H1 (cell line): ENCODE measurements at regions not wholly inside any gene's neighbourhood (a gene's known extent, or its start where the extent isn't known, plus 50 kb on each side); places are given as distances from the start of the nearest gene placed in this dataset.

Experiments
- CTCF ChIA-PET: fragments of 300-600 bp; sonication (Branson Sonifier 250); formaldehyde crosslinking; loops from one replicate; lab custom pipeline; 2021; ENCODE audit not compliant: partially characterized antibody; lab: Charles Lee
- POLR2A ChIA-PET: fragments of 300-600 bp; sonication (Branson Sonifier 250); formaldehyde crosslinking; loops from one replicate; lab custom pipeline; 2021; ENCODE audit warnings: inconsistent platforms; ENCODE audit not compliant: partially characterized antibody; lab: Charles Lee
- DNase-seq, 2 experiments: peaks; one replicate each; pipeline versions ENCODE4 v3.0.0 to v3.0.0-alpha.2; 2010 to 2022; ENCODE audit warnings: low spot score in 2 of 2, low read depth in 1 of 2, mixed read lengths in 1 of 2
- FAIRE-seq: peaks from 2 replicates; lab custom pipeline; 2011; peaks lifted over from hg19 to GRCh38; lab: Jason Lieb, UNC
- H2AFZ ChIP-seq: 2 replicates; pipeline ENCODE4 v1.8.1; 2012; ENCODE audit warnings: low read length, inconsistent platforms
- H2AK5ac ChIP-seq: 2 replicates; pipeline ENCODE4 v1.6.1; 2013; ENCODE audit warnings: low read depth, low read length
- H2BK120ac ChIP-seq: replicated peaks from 2 replicates; pipeline ENCODE3; 2013; ENCODE audit warnings: low read depth, low read length, inconsistent platforms
- H2BK12ac ChIP-seq: 2 replicates; pipeline ENCODE4 v1.6.1; 2013; ENCODE audit warnings: low read depth, low read length
- H2BK15ac ChIP-seq: 2 replicates; pipeline ENCODE4 v1.6.1; 2013; ENCODE audit warnings: low read length
- H2BK20ac ChIP-seq: 2 replicates; pipeline ENCODE4 v1.6.1; 2013; ENCODE audit warnings: low read length
- H2BK5ac ChIP-seq: 2 replicates; pipeline ENCODE4 v1.6.1; 2013; ENCODE audit warnings: low read depth, low read length
- H3K14ac ChIP-seq: 2 replicates; pipeline ENCODE4 v1.6.1; 2013; ENCODE audit warnings: inconsistent platforms; ENCODE audit not compliant: insufficient read length
- H3K18ac ChIP-seq: 2 replicates; pipeline ENCODE4 v1.6.1; 2013; ENCODE audit warnings: low read length; ENCODE audit errors: extremely low read depth
- H3K23ac ChIP-seq: 2 replicates; pipeline ENCODE4 v1.6.1; 2013; ENCODE audit warnings: inconsistent platforms; ENCODE audit not compliant: insufficient read length
- H3K23me2 ChIP-seq: 2 replicates; pipeline ENCODE4 v1.6.1; 2013; ENCODE audit warnings: low read depth, low read length
- H3K27ac ChIP-seq: 2 replicates; pipeline ENCODE4 v1.6.1; 2011; ENCODE audit warnings: low read depth, low read length, inconsistent platforms
- H3K27me3 ChIP-seq, 4 experiments: replicated peaks in 1 of 4; 1 replicate in 1 of 4; 2 replicates in 3 of 4; pipeline versions ENCODE4 v1.6.1 to v1.8.1; 2011 to 2013; ENCODE audit warnings: low read length in 3 of 4, mild to moderate bottlenecking in 3 of 4, inconsistent platforms in 2 of 4, mixed read lengths in 2 of 4, moderate library complexity in 1 of 4; ENCODE audit not compliant: control insufficient read depth in 3 of 4, insufficient read depth in 3 of 4; ENCODE audit errors: extremely low read depth in 1 of 4
- H3K36me3 ChIP-seq, 4 experiments: 2 replicates each; pipeline versions ENCODE4 v1.6.1 to v1.8.1; 2011 to 2013; ENCODE audit warnings: mild to moderate bottlenecking in 4 of 4, low read length in 3 of 4, moderate library complexity in 2 of 4, control low read depth in 1 of 4, inconsistent platforms in 1 of 4; ENCODE audit not compliant: insufficient read depth in 4 of 4, control insufficient read depth in 2 of 4
- H3K4ac ChIP-seq: replicated peaks from 2 replicates; pipeline ENCODE3; 2013; ENCODE audit warnings: low read length, low read depth, mixed read lengths, inconsistent platforms; ENCODE audit not compliant: insufficient read length
- H3K4me1 ChIP-seq, 4 experiments: replicated peaks in 1 of 4; 1 replicate in 1 of 4; 2 replicates in 3 of 4; pipeline versions ENCODE4 v1.6.1 to v1.8.1; 2011 to 2013; ENCODE audit warnings: low read length in 3 of 4, inconsistent platforms in 2 of 4, mixed read lengths in 1 of 4; ENCODE audit not compliant: insufficient read depth in 4 of 4, control insufficient read depth in 3 of 4
- H3K4me2 ChIP-seq, 2 experiments: 2 replicates each; pipeline versions ENCODE4 v1.6.1 to v1.8.1; 2011 to 2013; ENCODE audit warnings: low read depth in 2 of 2, low read length in 2 of 2, control low read depth in 1 of 2, inconsistent platforms in 1 of 2, mild to moderate bottlenecking in 1 of 2; ENCODE audit not compliant: insufficient read depth in 1 of 2
- H3K4me3 ChIP-seq, 4 experiments: fragments of 200-600, 300-600 bp in 1 of 4; sonication (generic), shearing (Covaris generic), sonication (Bioruptor Twin) in 1 of 4; 2 replicates each; pipeline versions ENCODE4 v1.5.1 to v1.8.1; 2011 to 2016; ENCODE audit warnings: low read length in 4 of 4, low read depth in 3 of 4, control low read depth in 2 of 4, inconsistent platforms in 2 of 4, mild to moderate bottlenecking in 2 of 4, mixed read lengths in 1 of 4, moderate library complexity in 1 of 4; ENCODE audit not compliant: insufficient read depth in 2 of 4; ENCODE audit errors: extremely low read depth in 1 of 4
- H3K56ac ChIP-seq: replicated peaks from 2 replicates; pipeline ENCODE3; 2013; ENCODE audit warnings: low read depth, mild to moderate bottlenecking, mixed read lengths, low read length, inconsistent platforms; ENCODE audit not compliant: insufficient read length
- H3K79me1 ChIP-seq: 2 replicates; pipeline ENCODE4 v1.6.1; 2013; ENCODE audit warnings: low read depth, low read length, control low read depth
- H3K79me2 ChIP-seq, 2 experiments: 2 replicates each; pipeline versions ENCODE4 v1.6.1 to v1.8.1; 2012 to 2013; ENCODE audit warnings: low read length in 2 of 2, mild to moderate bottlenecking in 2 of 2, inconsistent platforms in 1 of 2; ENCODE audit not compliant: insufficient read depth in 2 of 2, control insufficient read depth in 1 of 2
- H3K9ac ChIP-seq, 4 experiments: replicated peaks in 1 of 4; 1 replicate in 1 of 4; 2 replicates in 3 of 4; pipeline versions ENCODE4 v1.6.1 to v1.8.1; 2011 to 2013; ENCODE audit warnings: low read depth in 3 of 4, low read length in 3 of 4, control low read depth in 2 of 4, mild to moderate bottlenecking in 2 of 4, moderate library complexity in 2 of 4, inconsistent platforms in 1 of 4; ENCODE audit errors: extremely low read depth in 1 of 4
- H3K9me3 ChIP-seq, 2 experiments: 2 replicates each; pipeline versions ENCODE4 v1.6.1 to v1.8.1; 2012 to 2013; ENCODE audit warnings: mild to moderate bottlenecking in 2 of 2, moderate library complexity in 2 of 2, control low read depth in 1 of 2, inconsistent platforms in 1 of 2, low read depth in 1 of 2, low read length in 1 of 2, mixed read lengths in 1 of 2; ENCODE audit not compliant: insufficient read depth in 2 of 2
- H4K20me1 ChIP-seq, 2 experiments: replicated peaks in 1 of 2; 2 replicates each; pipeline versions ENCODE3 to v1.8.1; 2011 to 2013; ENCODE audit warnings: inconsistent platforms in 2 of 2, low read length in 2 of 2, mild to moderate bottlenecking in 1 of 2; ENCODE audit not compliant: insufficient read depth in 2 of 2, control insufficient read depth in 1 of 2
- H4K5ac ChIP-seq: 2 replicates; pipeline ENCODE4 v1.6.1; 2013; ENCODE audit warnings: low read length, low read depth, mixed read lengths, inconsistent platforms; ENCODE audit not compliant: insufficient read length
- H4K8ac ChIP-seq: 2 replicates; pipeline ENCODE4 v1.8.0; 2013; ENCODE audit warnings: mild to moderate bottlenecking, moderate library complexity, low read length, inconsistent platforms; ENCODE audit not compliant: insufficient read depth; ENCODE audit errors: extremely low read depth
- H4K91ac ChIP-seq: replicated peaks from 2 replicates; pipeline ENCODE3; 2013; ENCODE audit warnings: low read length, mixed read lengths, inconsistent platforms; ENCODE audit not compliant: insufficient read length
- BCL11A ChIP-seq, 2 experiments: IDR thresholded peaks; one replicate each; pipeline ENCODE4 v1.6.1; 2011; ENCODE audit warnings: low read depth in 2 of 2, low read length in 2 of 2, mild to moderate bottlenecking in 2 of 2
- EGR1 ChIP-seq: IDR thresholded peaks from 2 replicates; pipeline ENCODE4 v1.6.1; 2011; ENCODE audit warnings: low read depth, low read length, borderline replicate concordance
- FOSL1 ChIP-seq: IDR thresholded peaks from 2 replicates; pipeline ENCODE4 v1.6.1; 2011; ENCODE audit warnings: mild to moderate bottlenecking, low read depth, low read length, moderate library complexity; ENCODE audit not compliant: insufficient read depth
- KDM5A ChIP-seq: fragments of 200-600 bp; IDR thresholded peaks from 2 replicates; pipeline ENCODE4 v1.7.1; 2012; ENCODE audit warnings: mild to moderate bottlenecking, low read length, inconsistent platforms, mixed read lengths
- RNF2 ChIP-seq: fragments of 200-900, 300-1000 bp; sonication (generic); IDR thresholded peaks from 2 replicates; pipeline ENCODE4 v1.7.1; 2016; ENCODE audit warnings: borderline replicate concordance, low read depth, mild to moderate bottlenecking, antibody characterized with exemption, low read length; ENCODE audit not compliant: poor library complexity, severe bottlenecking; ENCODE audit errors: missing control alignments
- SIN3A ChIP-seq, 2 experiments: IDR thresholded peaks in 1 of 2; conservative IDR thresholded peaks in 1 of 2; 2 replicates each; pipeline ENCODE4 v1.6.1; 2011 to 2012; ENCODE audit warnings: low read length in 2 of 2, improper control_type of control experiment in 1 of 2, low read depth in 1 of 2, mild to moderate bottlenecking in 1 of 2
- SP1 ChIP-seq: IDR thresholded peaks from 2 replicates; pipeline ENCODE4 v1.6.1; 2011; ENCODE audit warnings: low read depth, low read length
- SRF ChIP-seq: IDR thresholded peaks from 2 replicates; pipeline ENCODE4 v1.6.1; 2011; ENCODE audit warnings: mild to moderate bottlenecking, low read depth, low read length, moderate library complexity
- SUZ12 ChIP-seq: fragments of 200-600 bp; sonication (generic); IDR thresholded peaks from 2 replicates; pipeline ENCODE4 v1.6.1; 2012; ENCODE audit warnings: mild to moderate bottlenecking, inconsistent platforms, low read length, moderate library complexity, mixed read lengths
- TEAD4 ChIP-seq: IDR thresholded peaks from 2 replicates; pipeline ENCODE4 v1.6.1; 2012; ENCODE audit warnings: low read depth, low read length, inconsistent platforms, mixed read lengths
- WGBS, 2 experiments: shearing (Covaris generic) in 1 of 2; methylation state at CpG; one replicate each; pipeline versions ENCODE4 v1.1.6 to v1.1.7; 2013 to 2015; ENCODE audit warnings: low lambda C conversion rate in 2 of 2, mixed read lengths in 2 of 2, inconsistent platforms in 1 of 2, low coverage in 1 of 2, missing lambda C conversion rate in 1 of 2; ENCODE audit not compliant: insufficient replicate concordance in 2 of 2, insufficient coverage in 1 of 2, insufficient read length in 1 of 2; ENCODE audit errors: extremely low coverage in 1 of 2, missing lambda C conversion rate in 1 of 2; 5-methylcytosine and 5-hydroxymethylcytosine counted together
- TF ChIP-seq, protein P1 (sequence below): IDR thresholded peaks from 2 replicates; pipeline ENCODE4 v1.6.1; 2012; ENCODE audit warnings: low read length, inconsistent platforms

DNA sequence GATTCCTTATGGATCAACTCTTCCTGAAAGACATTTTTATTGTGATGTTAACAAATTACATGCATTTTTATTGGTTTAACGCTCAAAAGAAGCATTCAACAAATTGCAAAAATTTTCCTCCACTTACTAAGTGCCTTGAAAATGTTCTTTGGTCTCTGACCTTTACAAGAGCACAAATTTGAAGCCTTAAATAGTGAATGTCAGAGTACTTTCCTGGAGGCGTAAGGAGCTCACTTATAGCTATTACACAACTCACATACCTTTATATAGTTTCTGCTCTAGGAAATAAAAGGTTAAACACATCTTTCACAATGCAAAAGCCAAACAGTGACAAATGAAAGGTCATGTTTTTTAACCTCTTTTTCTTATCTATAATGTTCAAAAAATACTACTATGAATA is 405.7 kb upstream of the ZNF804A start:
- Histone ChIP-seq H3K27me3 (no peaks in the 10 kb centered on the region), H3K4me3 (no peak overlapping the region), H4K91ac (no peak overlapping the region), H3K23ac (no peak overlapping the region), H4K8ac (no peak overlapping the region), H3K4ac (no peak overlapping the region), H3K27ac (no peak overlapping the region), H2AK5ac (no peak overlapping the region), H2BK120ac (no peak overlapping the region), H4K20me1 (no peaks in the 10 kb centered on the region), H3K9ac (no peak overlapping the region), H3K79me2 (no peaks in the 10 kb centered on the region), H3K18ac (no peak overlapping the region), H2BK12ac (no peak overlapping the region), H2BK15ac (no peak overlapping the region), H3K23me2 (no peaks in the 10 kb centered on the region), H3K36me3 (no peaks in the 10 kb centered on the region), H3K4me2 (no peak overlapping the region), H4K5ac (no peak overlapping the region), H3K4me1 (0 out of 7 replicates have a peak, but pooled peaks cover 0 to 3% (median 0%) of the 10 kb centered on the region in 4 experiments), H3K56ac (no peak overlapping the region), H2AFZ (no peak overlapping the region), H3K14ac (no peak overlapping the region), H3K79me1 (no peaks in the 10 kb centered on the region), H3K9me3 (no peaks in the 10 kb centered on the region), H2BK5ac (no peak overlapping the region), H2BK20ac (no peak overlapping the region)
- WGBS, 2 experiments = 90% methylated on average over 2 of the region's 2 CpGs; no CpG with 5 or more reads in 1 of the 2 experiments
- FAIRE-seq (no peak), DNase-seq (no peak)
- ChIA-PET CTCF (no interaction called here), POLR2A (no interaction called here)
- TF ChIP-seq FOSL1 (no peak), RNF2 (no peak), KDM5A (no peak), SP1 (no peak), EGR1 (no peak), SIN3A (conservative IDR thresholded peaks at IDR 0.05 in 1 of 2, IDR thresholded peaks at IDR 0.05 in 1 of 2; ENCODE audit: low read depth in 1 of 2, low read length in 2 of 2) (no peak), SRF (no peak), TEAD4 (no peak), SUZ12 (no peak), BCL11A (IDR thresholded peaks at IDR 0.05; ENCODE audit: low read depth in 2 of 2, low read length in 2 of 2) (no peak)
- TF ChIP-seq, protein P1, sequence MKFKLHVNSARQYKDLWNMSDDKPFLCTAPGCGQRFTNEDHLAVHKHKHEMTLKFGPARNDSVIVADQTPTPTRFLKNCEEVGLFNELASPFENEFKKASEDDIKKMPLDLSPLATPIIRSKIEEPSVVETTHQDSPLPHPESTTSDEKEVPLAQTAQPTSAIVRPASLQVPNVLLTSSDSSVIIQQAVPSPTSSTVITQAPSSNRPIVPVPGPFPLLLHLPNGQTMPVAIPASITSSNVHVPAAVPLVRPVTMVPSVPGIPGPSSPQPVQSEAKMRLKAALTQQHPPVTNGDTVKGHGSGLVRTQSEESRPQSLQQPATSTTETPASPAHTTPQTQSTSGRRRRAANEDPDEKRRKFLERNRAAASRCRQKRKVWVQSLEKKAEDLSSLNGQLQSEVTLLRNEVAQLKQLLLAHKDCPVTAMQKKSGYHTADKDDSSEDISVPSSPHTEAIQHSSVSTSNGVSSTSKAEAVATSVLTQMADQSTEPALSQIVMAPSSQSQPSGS = no peak
